Stimulated activated CD4-positive, alpha-beta T cell treated with anti-CD3 and anti-CD28 coated beads, Interleukin-1b, Interleukin-23, amount 100 ng/mL, for 24 hours (primary cell): ENCODE measurements at regions not wholly inside any gene's neighbourhood (a gene's known extent, or its start where the extent isn't known, plus 50 kb on each side); places are given as distances from the start of the nearest gene placed in this dataset.

Experiments
- DNase-seq, 4 experiments: peaks; one replicate each; pipeline ENCODE4 v3.0.0-alpha.2; 2020; ENCODE audit warnings: low read depth in 4 of 4, low spot score in 1 of 4

GRCh38 chr12:30874455-30875321 lies 51.9 kb upstream of the TSPAN11 start:
- DNase-seq, result no peak

- DNase-seq, result no peak
These were observed 55.9 kb upstream of the TSPAN11 start for GRCh38 chr12:30870491-30871265.

GRCh38 chr12:30867415-30867814 lies 59.1 kb upstream of the TSPAN11 start:
- no peak for DNase-seq

GRCh38 chr12:30866256-30866655 lies 60.3 kb upstream of the TSPAN11 start:
- no peak for DNase-seq

- DNase-seq, result no peak
These were observed 62.7 kb upstream of the TSPAN11 start for GRCh38 chr12:30863839-30864238.

- no peak for DNase-seq
These were observed 64.1 kb upstream of the TSPAN11 start for GRCh38 chr12:30862486-30862885.

GRCh38 chr12:30859226-30859625 lies 67.3 kb upstream of the TSPAN11 start:
- no peak for DNase-seq

- DNase-seq, result no peak
These were observed 68.1 kb upstream of the TSPAN11 start for GRCh38 chr12:30858471-30858870.

- no peak for DNase-seq
These were observed 72.9 kb upstream of the TSPAN11 start for GRCh38 chr12:30853561-30854133.

GRCh38 chr12:30850684-30851083 lies 75.9 kb upstream of the TSPAN11 start:
- DNase-seq, result no peak

GRCh38 chr12:30847259-30847658 lies 79.3 kb upstream of the TSPAN11 start:
- DNase-seq, result no peak

GRCh38 chr12:30846776-30847175 lies 79.8 kb upstream of the TSPAN11 start:
- DNase-seq, result no peak

- DNase-seq, result no peak
These were observed 80.9 kb upstream of the TSPAN11 start for GRCh38 chr12:30845676-30846075.

- no peak for DNase-seq
These were observed 83.3 kb upstream of the TSPAN11 start for GRCh38 chr12:30843211-30843610.

GRCh38 chr12:30840715-30841114 lies 85.8 kb upstream of the TSPAN11 start:
- no peak for DNase-seq

GRCh38 chr12:30839643-30840220 lies 85.0 kb upstream of the CAPRIN2 start:
- no peak for DNase-seq

- no peak for DNase-seq
These were observed 82.8 kb upstream of the CAPRIN2 start for GRCh38 chr12:30837595-30837994.

GRCh38 chr12:30836656-30837445 lies 82.1 kb upstream of the CAPRIN2 start:
- DNase-seq, result no peak

GRCh38 chr12:30835216-30835615 lies 80.5 kb upstream of the CAPRIN2 start:
- no peak for DNase-seq

GRCh38 chr12:30830751-30831150 lies 76.0 kb upstream of the CAPRIN2 start:
- no peak for DNase-seq

GRCh38 chr12:30829876-30830275 lies 75.1 kb upstream of the CAPRIN2 start:
- no peak for DNase-seq
